HepG2 (cell line): ENCODE measurements at regions not wholly inside any gene's neighbourhood (a gene's known extent, or its start where the extent isn't known, plus 50 kb on each side); places are given as distances from the start of the nearest gene placed in this dataset.

Source experiments
- FUBP1 ChIP-seq: sonication (generic); formaldehyde crosslinking; IDR thresholded peaks from 2 replicates; pipeline ENCODE4 v1.5.1; 2020; ENCODE audit warnings: missing genetic modification reagents, mild to moderate bottlenecking, borderline replicate concordance
- GABPB1 ChIP-seq: IDR thresholded peaks from 2 replicates; pipeline ENCODE4 v1.6.1; 2016; ENCODE audit warnings: mild to moderate bottlenecking, missing genetic modification reagents, moderate library complexity, missing compliant biosample characterization
- HBP1 ChIP-seq: IDR thresholded peaks from 2 replicates; pipeline ENCODE4 v1.6.1; 2016; ENCODE audit warnings: low read depth, control low read depth
- HCFC1 ChIP-seq: fragments of 150-350 bp; IDR thresholded peaks from 2 replicates; pipeline ENCODE4 v1.6.1; 2014; ENCODE audit warnings: low read depth, low read length
- HNF1A ChIP-seq, 2 experiments: sonication (generic) in 1 of 2; formaldehyde crosslinking in 1 of 2; IDR thresholded peaks; 2 replicates each; pipeline versions ENCODE4 v1.4.0 to v1.6.1; 2016 to 2020; ENCODE audit warnings: borderline replicate concordance in 1 of 2, low read depth in 1 of 2, mild to moderate bottlenecking in 1 of 2, missing genetic modification reagents in 1 of 2
- HNF4G ChIP-seq, 2 experiments: sonication (generic) in 1 of 2; formaldehyde crosslinking in 1 of 2; IDR thresholded peaks; 2 replicates each; pipeline versions ENCODE4 v1.4.0 to v1.6.1; 2011 to 2020; ENCODE audit warnings: borderline replicate concordance in 2 of 2, low read depth in 2 of 2, mild to moderate bottlenecking in 2 of 2, low read length in 1 of 2, missing genetic modification reagents in 1 of 2, moderate library complexity in 1 of 2
- HNRNPUL1 ChIP-seq: fragments of 200-400 bp; formaldehyde crosslinking; IDR thresholded peaks from 2 replicates; pipeline ENCODE4 v1.6.1; 2017; ENCODE audit warnings: low read depth, mild to moderate bottlenecking, low read length, moderate library complexity
- IRF2 ChIP-seq: IDR thresholded peaks from 2 replicates; pipeline ENCODE4 v1.6.1; 2018; ENCODE audit warnings: missing genetic modification reagents, missing compliant biosample characterization
- KLF6 ChIP-seq: IDR thresholded peaks from 2 replicates; pipeline ENCODE4 v1.8.0; 2016; ENCODE audit warnings: missing biosample characterization, missing genetic modification reagents
- MAF1 ChIP-seq: sonication (generic); formaldehyde crosslinking; IDR thresholded peaks from 2 replicates; pipeline ENCODE4 v1.5.0; 2020; ENCODE audit warnings: missing genetic modification reagents, borderline replicate concordance
- NCOR1 ChIP-seq: fragments of 200-600 bp; sonication (generic); IDR thresholded peaks from 2 replicates; pipeline ENCODE4 v1.7.0; 2017; ENCODE audit warnings: antibody characterized with exemption, low read length, borderline replicate concordance
- NFIC ChIP-seq: IDR thresholded peaks from 2 replicates; pipeline ENCODE4 v1.6.1; 2012; ENCODE audit warnings: mild to moderate bottlenecking, low read length, inconsistent platforms
- NR0B2 ChIP-seq: sonication (generic); formaldehyde crosslinking; IDR thresholded peaks from 2 replicates; pipeline ENCODE4 v1.4.0; 2020; ENCODE audit warnings: mild to moderate bottlenecking, missing genetic modification reagents
- SCMH1 ChIP-seq: sonication (generic); formaldehyde crosslinking; IDR thresholded peaks from 2 replicates; pipeline ENCODE4 v1.9.0; 2021; ENCODE audit warnings: missing genetic modification reagents, mild to moderate bottlenecking, borderline replicate concordance
- THRA ChIP-seq: sonication (generic); formaldehyde crosslinking; IDR thresholded peaks from 2 replicates; pipeline ENCODE4 v1.4.0; 2020; ENCODE audit warnings: missing genetic modification reagents, borderline replicate concordance
- TOPORS ChIP-seq: sonication (generic); formaldehyde crosslinking; IDR thresholded peaks from 2 replicates; pipeline ENCODE4 v1.8.0; 2023; ENCODE audit warnings: mild to moderate bottlenecking, missing genetic modification reagents
- ZC3H13 ChIP-seq: sonication (generic); formaldehyde crosslinking; IDR thresholded peaks from 2 replicates; pipeline ENCODE4 v1.8.1; 2023; ENCODE audit warnings: mild to moderate bottlenecking, missing genetic modification reagents, moderate library complexity
- ZNF446 ChIP-seq: sonication (generic); formaldehyde crosslinking; IDR thresholded peaks from 2 replicates; pipeline ENCODE4 v1.5.0; 2020; ENCODE audit warnings: mild to moderate bottlenecking, missing genetic modification reagents
- ZNF598 ChIP-seq: sonication (generic); formaldehyde crosslinking; IDR thresholded peaks from 2 replicates; pipeline ENCODE4 v1.5.1; 2020; ENCODE audit warnings: mild to moderate bottlenecking, missing genetic modification reagents, borderline replicate concordance
- ZNF749 ChIP-seq: sonication (generic); formaldehyde crosslinking; IDR thresholded peaks from 2 replicates; pipeline ENCODE4 v1.8.0; 2022; ENCODE audit warnings: mild to moderate bottlenecking, missing genetic modification reagents, moderate library complexity, borderline replicate concordance

- TF ChIP-seq GABPB1 (CRISPR knock-in tag) (no peak), NR0B2 (CRISPR knock-in tag) (no peak), TOPORS (CRISPR knock-in tag) (no peak), KLF6 (CRISPR knock-in tag) (no peak), NFIC (no peak), HCFC1 (no peak), ZNF749 (CRISPR knock-in tag) (no peak), ZNF598 (CRISPR knock-in tag) (no peak), HNF1A (IDR thresholded peaks at IDR 0.05; ENCODE audit: low read depth) (peak; percentile 52; the same call in 1 of the 2 replicates), HNF1A (CRISPR knock-in tag; IDR thresholded peaks at IDR 0.05; ENCODE audit: borderline replicate concordance) (no peak; the same call in 1 of the 2 replicates), HNF4G (IDR thresholded peaks at IDR 0.05; ENCODE audit: borderline replicate concordance, low read depth, low read length) (no peak), HNF4G (CRISPR knock-in tag; IDR thresholded peaks at IDR 0.05; ENCODE audit: borderline replicate concordance, low read depth) (no peak), IRF2 (no peak), ZC3H13 (no peak), MAF1 (CRISPR knock-in tag) (no peak), ZNF446 (CRISPR knock-in tag) (no peak), THRA (peak; percentile 87), NCOR1 (no peak), FUBP1 (CRISPR knock-in tag) (no peak), HBP1 (CRISPR knock-in tag) (no peak), HNRNPUL1 (no peak), SCMH1 (CRISPR knock-in tag) (no peak)
These were observed 75.6 kb upstream of the FLRT2 start (continued) for GRCh38 chr14:85454226-85454813.
